WTC11 (cell line): ENCODE measurements at regions not wholly inside any gene's neighbourhood (a gene's known extent, or its start where the extent isn't known, plus 50 kb on each side); places are given as distances from the start of the nearest gene placed in this dataset.

Experiments
- ATAC-seq: fragments of 200-7000 bp; cut with Tn5 transposase; 2 replicates; pipeline ENCODE4 v1.10.0; 2021; ENCODE audit warnings: mild to moderate bottlenecking, moderate library complexity
- CTCF ChIA-PET: fragments of 300-600 bp; sonication (Branson Sonifier 250); formaldehyde crosslinking; loops from one replicate; lab custom pipeline; 2021; ENCODE audit warnings: antibody characterized with exemption; lab: Charles Lee
- POLR2A ChIA-PET: fragments of 350-600 bp; sonication (Branson Sonifier 250); formaldehyde crosslinking; loops from one replicate; lab custom pipeline; 2021; ENCODE audit warnings: antibody characterized with exemption; lab: Charles Lee
- DNase-seq: peaks from one replicate; pipeline ENCODE4 v3.0.0; 2021; ENCODE audit warnings: low spot score
- H3K27ac Mint-ChIP-seq: 2 replicates; pipeline ENCODE4 v1.8.0; 2021; ENCODE audit warnings: mixed read lengths
- H3K27me3 Mint-ChIP-seq: 2 replicates; pipeline ENCODE4 v1.8.0; 2021; ENCODE audit warnings: low read depth, mild to moderate bottlenecking, moderate library complexity, mixed read lengths
- H3K36me3 Mint-ChIP-seq: 2 replicates; pipeline ENCODE4 v1.8.0; 2021; ENCODE audit warnings: mixed read lengths
- H3K4me1 Mint-ChIP-seq: 2 replicates; pipeline ENCODE4 v1.8.0; 2022; ENCODE audit warnings: mixed read lengths
- H3K4me3 Mint-ChIP-seq: 2 replicates; pipeline ENCODE4 v1.8.0; 2021; ENCODE audit warnings: mild to moderate bottlenecking, moderate library complexity, mixed read lengths
- H3K9me3 Mint-ChIP-seq: 2 replicates; pipeline ENCODE4 v1.8.0; 2021; ENCODE audit warnings: mixed read lengths
- AFF4 ChIP-seq: sonication (generic); formaldehyde crosslinking; IDR thresholded peaks from 2 replicates; pipeline ENCODE4 v1.8.1; 2023; ENCODE audit warnings: mild to moderate bottlenecking, missing genetic modification reagents, borderline replicate concordance
- ATF6 ChIP-seq: sonication (generic); formaldehyde crosslinking; IDR thresholded peaks from 2 replicates; pipeline ENCODE4 v1.8.1; 2023; ENCODE audit warnings: mild to moderate bottlenecking, missing genetic modification reagents
- E2F5 ChIP-seq: sonication (generic); formaldehyde crosslinking; IDR thresholded peaks from 2 replicates; pipeline ENCODE4 v1.8.1; 2022; ENCODE audit warnings: mild to moderate bottlenecking, moderate library complexity, missing genetic modification reagents
- ERG ChIP-seq: fragments of 250-450 bp; sonication (Bioruptor Pico); IDR thresholded peaks from 2 replicates; pipeline ENCODE4 v1.8.0; 2021; ENCODE audit warnings: mild to moderate bottlenecking
- FOXJ3 ChIP-seq: sonication (generic); formaldehyde crosslinking; IDR thresholded peaks from 2 replicates; pipeline ENCODE4 v1.9.0; 2021; ENCODE audit warnings: missing genetic modification reagents, mild to moderate bottlenecking, borderline replicate concordance
- GABPB1 ChIP-seq: sonication (generic); formaldehyde crosslinking; IDR thresholded peaks from 2 replicates; pipeline ENCODE4 v1.8.1; 2023; ENCODE audit warnings: mild to moderate bottlenecking, missing genetic modification reagents
- HMGA2 ChIP-seq: fragments of 250-450 bp; sonication (Bioruptor Pico); IDR thresholded peaks from 2 replicates; pipeline ENCODE4 v1.4.0; 2021; ENCODE audit warnings: mild to moderate bottlenecking, moderate library complexity
- HMGXB4 ChIP-seq: sonication (generic); formaldehyde crosslinking; IDR thresholded peaks from 2 replicates; pipeline ENCODE4 v1.8.1; 2023; ENCODE audit warnings: mild to moderate bottlenecking, moderate library complexity, missing genetic modification reagents
- IRF1 ChIP-seq: sonication (generic); formaldehyde crosslinking; IDR thresholded peaks from 2 replicates; pipeline ENCODE4 v1.8.0; 2023; ENCODE audit warnings: missing genetic modification reagents
- IRF2 ChIP-seq: sonication (generic); formaldehyde crosslinking; IDR thresholded peaks from 2 replicates; pipeline ENCODE4 v1.8.0; 2022; ENCODE audit warnings: low read depth, missing genetic modification reagents, borderline replicate concordance
- KAT7 ChIP-seq: sonication (generic); formaldehyde crosslinking; IDR thresholded peaks from 2 replicates; pipeline ENCODE4 v1.8.1; 2023; ENCODE audit warnings: missing genetic modification reagents, mild to moderate bottlenecking, borderline replicate concordance
- MAX ChIP-seq: sonication (generic); formaldehyde crosslinking; IDR thresholded peaks from 2 replicates; pipeline ENCODE4 v1.8.0; 2022; ENCODE audit warnings: mild to moderate bottlenecking, missing genetic modification reagents
- NFYB ChIP-seq: sonication (generic); formaldehyde crosslinking; conservative IDR thresholded peaks from 2 replicates; pipeline ENCODE4 v1.8.0; 2022; ENCODE audit warnings: low read depth, missing genetic modification reagents
- OVOL2 ChIP-seq: fragments of 250-450 bp; sonication (Bioruptor Pico); IDR thresholded peaks from 2 replicates; pipeline ENCODE4 v1.9.0; 2021; ENCODE audit warnings: mild to moderate bottlenecking, borderline replicate concordance
- RORB ChIP-seq: fragments of 250-450 bp; sonication (Bioruptor Pico); IDR thresholded peaks from 2 replicates; pipeline ENCODE4 v1.9.0; 2021; ENCODE audit warnings: mild to moderate bottlenecking
- SMAD4 ChIP-seq: sonication (generic); formaldehyde crosslinking; IDR thresholded peaks from 2 replicates; pipeline ENCODE4 v1.8.0; 2022; ENCODE audit warnings: mild to moderate bottlenecking, missing genetic modification reagents
- SP1 ChIP-seq: sonication (generic); formaldehyde crosslinking; conservative IDR thresholded peaks from 2 replicates; pipeline ENCODE4 v1.8.1; 2022; ENCODE audit warnings: missing genetic modification reagents
- STAT6 ChIP-seq: sonication (generic); formaldehyde crosslinking; conservative IDR thresholded peaks from 2 replicates; pipeline ENCODE4 v1.8.1; 2023; ENCODE audit warnings: mild to moderate bottlenecking, low read depth, missing genetic modification reagents, moderate library complexity
- TEAD1 ChIP-seq: sonication (generic); formaldehyde crosslinking; IDR thresholded peaks from 2 replicates; pipeline ENCODE4 v1.8.0; 2022; ENCODE audit warnings: mild to moderate bottlenecking, missing genetic modification reagents
- ZBTB21 ChIP-seq: sonication (generic); formaldehyde crosslinking; IDR thresholded peaks from 2 replicates; pipeline ENCODE4 v1.8.1; 2023; ENCODE audit warnings: mild to moderate bottlenecking, missing genetic modification reagents, borderline replicate concordance
- ZNF263 ChIP-seq: sonication (generic); formaldehyde crosslinking; IDR thresholded peaks from 2 replicates; pipeline ENCODE4 v1.8.1; 2022; ENCODE audit warnings: low read depth, mild to moderate bottlenecking, moderate library complexity, missing genetic modification reagents

GRCh38 chr13:48784916-48785548 is 131.3 kb downstream of the CYSLTR2 start:
- Mint-ChIP-seq H3K27ac (no peak overlapping the region), H3K36me3 (peaks cover 21% of the 10 kb centered on the region), H3K4me1 (no peaks in the 10 kb centered on the region; the same call in 1 of the 2 replicates), H3K4me3 (no peak overlapping the region), H3K27me3 (no peaks in the 10 kb centered on the region), H3K9me3 (peaks cover 29% of the 10 kb centered on the region)
- POLR2A ChIA-PET = no interaction called here
- no peak for DNase-seq
- TF ChIP-seq OVOL2 (CRISPR knock-in tag) (no peak), SP1 (CRISPR knock-in tag) (no peak), NFYB (CRISPR knock-in tag) (no peak), ERG (CRISPR knock-in tag) (no peak), SMAD4 (CRISPR knock-in tag) (no peak), TEAD1 (CRISPR knock-in tag) (no peak), MAX (no peak), RORB (CRISPR knock-in tag) (no peak), KAT7 (no peak), GABPB1 (no peak), AFF4 (CRISPR knock-in tag) (no peak)
- ATAC-seq = no peak
- CTCF ChIA-PET = no interaction called here

- Mint-ChIP-seq H3K4me3 (no peak overlapping the region), H3K4me1 (no peaks in the 10 kb centered on the region), H3K9me3 (0 out of 2 replicates have a peak, but pooled peaks cover 4% of the 10 kb centered on the region), H3K27me3 (no peaks in the 10 kb centered on the region), H3K36me3 (no peaks in the 10 kb centered on the region), H3K27ac (no peak overlapping the region)
- ChIA-PET CTCF (no interaction called here), POLR2A (no interaction called here)
- ATAC-seq (no peak), DNase-seq (no peak)
- no peak for TF ChIP-seq IRF1 (CRISPR knock-in tag)
- no peak for TF ChIP-seq ZBTB21 (CRISPR knock-in tag)
- TF ChIP-seq E2F5 (CRISPR knock-in tag) = no peak
- TF ChIP-seq FOXJ3 = no peak
- TF ChIP-seq HMGA2 (CRISPR knock-in tag) = no peak
- TF ChIP-seq ATF6 (CRISPR knock-in tag) = no peak
- TF ChIP-seq IRF2 = no peak
- TF ChIP-seq ZNF263 (CRISPR knock-in tag) = no peak
- no peak for TF ChIP-seq STAT6
- TF ChIP-seq HMGXB4 (CRISPR knock-in tag) = no peak
Measured at GRCh38 chr13:48790199-48790598, 136.5 kb downstream of the CYSLTR2 start.
